NCI-H526 (cell line): ENCODE measurements at regions not wholly inside any gene's neighbourhood (a gene's known extent, or its start where the extent isn't known, plus 50 kb on each side); places are given as distances from the start of the nearest gene placed in this dataset.
"Not testable (repeated sequence)": the region's sequence is repeated elsewhere in the genome, so short reads cannot be mapped to it uniquely, and the experiment has no call there.

ENCODE experiments used
- DNase-seq, 2 experiments: peaks; one replicate each; lab custom pipeline; 2025; lab: John Stamatoyannopoulos, UW

- DNase-seq = no peak
These were observed 61.1 kb downstream of the MAD2L1 start for GRCh38 chr4:120005527-120005926.

- no peak for DNase-seq
These were observed 61.6 kb downstream of the MAD2L1 start for GRCh38 chr4:120005076-120005475.

- no peak for DNase-seq
These were observed 62.6 kb downstream of the MAD2L1 start for GRCh38 chr4:120004054-120004453.

GRCh38 chr4:120003193-120003592 is 63.5 kb downstream of the MAD2L1 start:
- DNase-seq = no peak

GRCh38 chr4:120001850-120002249 is 64.8 kb downstream of the MAD2L1 start:
- no peak for DNase-seq

GRCh38 chr4:120000591-120001296 is 65.9 kb downstream of the MAD2L1 start:
- DNase-seq = peak in 1 of 2 experiments; percentile 5

GRCh38 chr4:119996024-119996423 is 70.6 kb downstream of the MAD2L1 start:
- not testable (repeated sequence) for DNase-seq

- no peak for DNase-seq
These were observed 81.7 kb downstream of the MAD2L1 start for GRCh38 chr4:119984996-119985395.

- no peak for DNase-seq
These were observed 83.9 kb downstream of the MAD2L1 start for GRCh38 chr4:119982756-119983155.

- no peak for DNase-seq
These were observed 86.2 kb downstream of the MAD2L1 start for GRCh38 chr4:119980456-119980855.

- no peak for DNase-seq
These were observed 89.3 kb downstream of the MAD2L1 start for GRCh38 chr4:119977076-119977940.

GRCh38 chr4:119971431-119972084 is 95.1 kb downstream of the MAD2L1 start:
- DNase-seq = no peak

- no peak for DNase-seq
These were observed 104.0 kb downstream of the MAD2L1 start for GRCh38 chr4:119962631-119963030.

GRCh38 chr4:119958983-119959382 is 107.7 kb downstream of the MAD2L1 start:
- DNase-seq = no peak

GRCh38 chr4:119955256-119955655 is 111.4 kb downstream of the MAD2L1 start:
- DNase-seq = no peak

- DNase-seq = not testable (repeated sequence)
These were observed 112.2 kb downstream of the MAD2L1 start for GRCh38 chr4:119954487-119954886.

GRCh38 chr4:119946359-119946758 is 120.3 kb downstream of the MAD2L1 start:
- no peak for DNase-seq

GRCh38 chr4:119942806-119943205 is 123.8 kb downstream of the MAD2L1 start:
- no peak for DNase-seq

GRCh38 chr4:119940557-119940956 is 126.1 kb downstream of the MAD2L1 start:
- DNase-seq = no peak

- DNase-seq = no peak
These were observed 127.3 kb downstream of the MAD2L1 start for GRCh38 chr4:119939071-119939995.

GRCh38 chr4:119937746-119938145 is 128.9 kb downstream of the MAD2L1 start:
- no peak for DNase-seq

- peak; percentile 93 to 99 for DNase-seq
These were observed 133.0 kb downstream of the MAD2L1 start for GRCh38 chr4:119933606-119934005.
